Right lobe of liver (tissue), 4 donors: ENCODE measurements at regions not wholly inside any gene's neighbourhood (a gene's known extent, or its start where the extent isn't known, plus 50 kb on each side); places are given as distances from the start of the nearest gene placed in this dataset.

Experiments
- POLR2A ChIP-seq: fragments of 450-650 bp; IDR thresholded peaks from one replicate; pipeline ENCODE4 v1.6.1; 2017; ENCODE audit warnings: antibody characterized with exemption, mild to moderate bottlenecking
- TF ChIP-seq, protein P1 (sequence below), 4 donors: fragments of 200-600 bp in 3 of 4; fragments of 450-650 bp in 1 of 4; IDR thresholded peaks; one replicate each; pipeline versions ENCODE4 v1.5.1 to v1.8.0; 2016 to 2022; ENCODE audit warnings: antibody characterized with exemption in 4 of 4, mild to moderate bottlenecking in 2 of 4
- donor health status: DM: no; HTN: no; CAD: no.
- donor health status: DM: no; HTN: no; CAD: no.
- donor health status: DM: no; HTN: yes; CAD: no.

DNA sequence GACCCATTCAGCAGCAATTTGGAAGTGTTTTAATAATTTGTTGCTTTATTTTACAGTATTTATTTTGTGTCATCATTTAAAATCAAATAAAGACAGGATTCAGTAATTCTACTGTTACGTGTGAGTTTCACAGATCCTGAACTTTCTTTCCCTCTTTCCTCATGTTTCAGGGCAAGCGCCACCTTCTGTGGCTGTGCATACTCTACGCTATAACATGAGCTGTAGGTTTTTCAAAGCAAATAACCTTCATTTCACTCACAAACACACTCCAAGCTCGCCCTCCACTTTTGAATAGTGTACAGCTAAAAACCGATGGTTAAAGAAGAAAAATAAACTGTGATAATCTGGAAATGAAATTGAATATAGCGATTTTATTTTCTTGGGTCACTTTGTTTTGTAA lies 753.3 kb downstream of the OLFM4 start:
- TF ChIP-seq, protein P1, sequence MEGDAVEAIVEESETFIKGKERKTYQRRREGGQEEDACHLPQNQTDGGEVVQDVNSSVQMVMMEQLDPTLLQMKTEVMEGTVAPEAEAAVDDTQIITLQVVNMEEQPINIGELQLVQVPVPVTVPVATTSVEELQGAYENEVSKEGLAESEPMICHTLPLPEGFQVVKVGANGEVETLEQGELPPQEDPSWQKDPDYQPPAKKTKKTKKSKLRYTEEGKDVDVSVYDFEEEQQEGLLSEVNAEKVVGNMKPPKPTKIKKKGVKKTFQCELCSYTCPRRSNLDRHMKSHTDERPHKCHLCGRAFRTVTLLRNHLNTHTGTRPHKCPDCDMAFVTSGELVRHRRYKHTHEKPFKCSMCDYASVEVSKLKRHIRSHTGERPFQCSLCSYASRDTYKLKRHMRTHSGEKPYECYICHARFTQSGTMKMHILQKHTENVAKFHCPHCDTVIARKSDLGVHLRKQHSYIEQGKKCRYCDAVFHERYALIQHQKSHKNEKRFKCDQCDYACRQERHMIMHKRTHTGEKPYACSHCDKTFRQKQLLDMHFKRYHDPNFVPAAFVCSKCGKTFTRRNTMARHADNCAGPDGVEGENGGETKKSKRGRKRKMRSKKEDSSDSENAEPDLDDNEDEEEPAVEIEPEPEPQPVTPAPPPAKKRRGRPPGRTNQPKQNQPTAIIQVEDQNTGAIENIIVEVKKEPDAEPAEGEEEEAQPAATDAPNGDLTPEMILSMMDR (IDR thresholded peaks at IDR 0.05): no peak
- no peak for TF ChIP-seq POLR2A
